ENCODE measurements at regions not wholly inside any gene's neighbourhood (a gene's known extent, or its start where the extent isn't known, plus 50 kb on each side); places are given as distances from the start of the nearest gene placed in this dataset.

DNA sequence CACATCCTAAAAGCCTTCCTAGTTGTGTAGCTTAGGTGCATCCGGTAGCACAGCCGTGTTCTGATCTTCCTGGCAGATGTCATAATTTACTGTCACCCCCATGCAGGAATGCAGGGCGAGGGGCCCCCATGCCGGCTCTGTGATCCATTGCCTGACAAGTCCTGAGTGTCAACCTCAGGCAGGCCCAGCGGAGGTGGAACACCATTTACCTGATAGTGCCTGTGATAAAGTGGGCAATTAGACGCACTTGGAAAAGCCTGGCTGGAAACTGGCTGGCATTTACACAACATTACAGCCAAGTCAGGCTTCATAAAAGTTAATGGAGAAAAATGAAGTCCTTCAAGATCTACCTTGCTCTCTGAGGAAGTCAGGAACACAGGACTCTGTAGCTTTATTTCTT lies 521.4 kb upstream of the JAG1 start:
- H4K20me1 ChIP-seq (replicated peaks; ENCODE audit: insufficient read depth), result no peaks in the 10 kb centered on the region
- H3K79me2 ChIP-seq (replicated peaks; ENCODE audit: insufficient read depth), result no peaks in the 10 kb centered on the region
- H3K27ac ChIP-seq (ENCODE audit: low read depth), result no peak overlapping the region
- no peak overlapping the region for H3K4me2 ChIP-seq
- no peaks in the 10 kb centered on the region for H3K27me3 ChIP-seq (ENCODE audit: insufficient read depth)
- no peaks in the 10 kb centered on the region for H3K9me3 Mint-ChIP-seq
- H2AFZ ChIP-seq, result peak overlapping the region; percentile 74
- ATAC-seq, result no peak
- TF ChIP-seq, protein P1, sequence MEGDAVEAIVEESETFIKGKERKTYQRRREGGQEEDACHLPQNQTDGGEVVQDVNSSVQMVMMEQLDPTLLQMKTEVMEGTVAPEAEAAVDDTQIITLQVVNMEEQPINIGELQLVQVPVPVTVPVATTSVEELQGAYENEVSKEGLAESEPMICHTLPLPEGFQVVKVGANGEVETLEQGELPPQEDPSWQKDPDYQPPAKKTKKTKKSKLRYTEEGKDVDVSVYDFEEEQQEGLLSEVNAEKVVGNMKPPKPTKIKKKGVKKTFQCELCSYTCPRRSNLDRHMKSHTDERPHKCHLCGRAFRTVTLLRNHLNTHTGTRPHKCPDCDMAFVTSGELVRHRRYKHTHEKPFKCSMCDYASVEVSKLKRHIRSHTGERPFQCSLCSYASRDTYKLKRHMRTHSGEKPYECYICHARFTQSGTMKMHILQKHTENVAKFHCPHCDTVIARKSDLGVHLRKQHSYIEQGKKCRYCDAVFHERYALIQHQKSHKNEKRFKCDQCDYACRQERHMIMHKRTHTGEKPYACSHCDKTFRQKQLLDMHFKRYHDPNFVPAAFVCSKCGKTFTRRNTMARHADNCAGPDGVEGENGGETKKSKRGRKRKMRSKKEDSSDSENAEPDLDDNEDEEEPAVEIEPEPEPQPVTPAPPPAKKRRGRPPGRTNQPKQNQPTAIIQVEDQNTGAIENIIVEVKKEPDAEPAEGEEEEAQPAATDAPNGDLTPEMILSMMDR (conservative IDR thresholded peaks at IDR 0.05; ENCODE audit: low read depth in 2 of 2), result no peak
- no peak for TF ChIP-seq ZNF114 (CRISPR knock-in tag; IDR thresholded peaks at IDR 0.05)
- TF ChIP-seq, protein P2, sequence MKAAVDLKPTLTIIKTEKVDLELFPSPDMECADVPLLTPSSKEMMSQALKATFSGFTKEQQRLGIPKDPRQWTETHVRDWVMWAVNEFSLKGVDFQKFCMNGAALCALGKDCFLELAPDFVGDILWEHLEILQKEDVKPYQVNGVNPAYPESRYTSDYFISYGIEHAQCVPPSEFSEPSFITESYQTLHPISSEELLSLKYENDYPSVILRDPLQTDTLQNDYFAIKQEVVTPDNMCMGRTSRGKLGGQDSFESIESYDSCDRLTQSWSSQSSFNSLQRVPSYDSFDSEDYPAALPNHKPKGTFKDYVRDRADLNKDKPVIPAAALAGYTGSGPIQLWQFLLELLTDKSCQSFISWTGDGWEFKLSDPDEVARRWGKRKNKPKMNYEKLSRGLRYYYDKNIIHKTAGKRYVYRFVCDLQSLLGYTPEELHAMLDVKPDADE (IDR thresholded peaks at IDR 0.05), result no peak
- no peak for TF ChIP-seq POLR2AphosphoS5 (IDR thresholded peaks at IDR 0.05; ENCODE audit: low read depth)
- no peaks in the 10 kb centered on the region for H3K36me3 Mint-ChIP-seq (ENCODE audit: low read depth)
- H3K27ac Mint-ChIP-seq, result no peak overlapping the region
- H3K27me3 Mint-ChIP-seq (ENCODE audit: insufficient read depth, low read depth, poor library complexity), result no peaks in the 10 kb centered on the region
- H3K4me3 ChIP-seq, result no peak overlapping the region
- peaks cover 5% of the 10 kb centered on the region; the same call in 1 of the 3 replicates for H3K4me1 Mint-ChIP-seq
- DNase-seq (ENCODE audit: low spot score), result no peak
- H3K4me3 Mint-ChIP-seq, result no peak overlapping the region
- no peaks in the 10 kb centered on the region for H3F3A ChIP-seq (replicated peaks; ENCODE audit: low read depth)
- no peaks in the 10 kb centered on the region for H3K9me2 ChIP-seq (ENCODE audit: insufficient read depth)
- no peaks in the 10 kb centered on the region for H3K4me1 ChIP-seq (ENCODE audit: insufficient read depth)
- no peaks in the 10 kb centered on the region for H3K36me3 ChIP-seq (ENCODE audit: insufficient read depth)

DNA sequence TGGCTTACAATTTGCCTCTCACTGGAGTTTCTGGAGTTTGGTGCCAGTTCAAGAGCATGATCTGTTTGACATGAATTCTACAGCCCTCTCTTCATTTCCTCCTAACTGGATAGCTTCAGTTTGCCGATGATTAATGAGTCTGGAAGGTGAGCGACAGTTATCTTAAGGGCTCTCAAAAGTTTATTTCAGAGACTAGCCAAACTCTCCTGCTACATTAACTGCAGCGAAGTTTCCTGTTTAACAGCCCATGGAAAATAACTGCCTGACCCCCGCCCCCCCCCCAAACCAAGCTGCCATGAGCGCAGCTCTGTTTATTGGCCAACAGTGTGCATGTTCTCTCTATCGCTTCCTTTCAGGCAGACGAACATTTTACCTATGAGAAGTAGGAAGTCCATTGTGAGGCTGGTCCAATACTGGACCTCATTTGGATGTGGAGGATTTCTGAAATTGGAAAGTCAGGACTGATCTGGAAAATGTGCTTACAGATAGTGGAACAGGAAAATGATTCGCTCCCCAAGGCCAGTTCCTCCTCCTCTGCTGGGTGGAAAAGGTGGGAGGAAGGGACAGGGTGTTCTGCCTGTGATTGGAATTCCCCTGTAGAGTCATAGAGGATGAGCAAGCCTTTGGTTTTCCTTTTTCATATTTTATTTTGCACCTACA lies 522.2 kb upstream of the JAG1 start:
- no peak for DNase-seq (ENCODE audit: low spot score)
- H3K27ac Mint-ChIP-seq, result no peak overlapping the region
- H3K4me3 ChIP-seq, result no peak overlapping the region

More for the DNA sequence above, 522.2 kb upstream of the JAG1 start:
- no peaks in the 10 kb centered on the region for H3K79me2 ChIP-seq (replicated peaks; ENCODE audit: insufficient read depth)
- Mint-ChIP-seq H3K27me3 (ENCODE audit: insufficient read depth, low read depth, poor library complexity) (no peaks in the 10 kb centered on the region), H3K9me3 (no peaks in the 10 kb centered on the region), H3K4me1 (peaks cover 7% of the 10 kb centered on the region; the same call in 2 of the 3 replicates), H3K4me3 (no peak overlapping the region), H3K36me3 (ENCODE audit: low read depth) (no peaks in the 10 kb centered on the region)
- no peaks in the 10 kb centered on the region for H3K27me3 ChIP-seq (ENCODE audit: insufficient read depth)
- no peaks in the 10 kb centered on the region for H3F3A ChIP-seq (replicated peaks; ENCODE audit: low read depth)
- no peaks in the 10 kb centered on the region for H3K9me2 ChIP-seq (ENCODE audit: insufficient read depth)
- ATAC-seq, result no peak
- no peak overlapping the region for H3K4me2 ChIP-seq
- no peaks in the 10 kb centered on the region for H3K4me1 ChIP-seq (ENCODE audit: insufficient read depth)
- no peak for TF ChIP-seq CREB1 (CRISPR knock-in tag; IDR thresholded peaks at IDR 0.05; ENCODE audit: low read depth)
- TF ChIP-seq ZNF114 (CRISPR knock-in tag; IDR thresholded peaks at IDR 0.05), result no peak
- TF ChIP-seq, protein P3, sequence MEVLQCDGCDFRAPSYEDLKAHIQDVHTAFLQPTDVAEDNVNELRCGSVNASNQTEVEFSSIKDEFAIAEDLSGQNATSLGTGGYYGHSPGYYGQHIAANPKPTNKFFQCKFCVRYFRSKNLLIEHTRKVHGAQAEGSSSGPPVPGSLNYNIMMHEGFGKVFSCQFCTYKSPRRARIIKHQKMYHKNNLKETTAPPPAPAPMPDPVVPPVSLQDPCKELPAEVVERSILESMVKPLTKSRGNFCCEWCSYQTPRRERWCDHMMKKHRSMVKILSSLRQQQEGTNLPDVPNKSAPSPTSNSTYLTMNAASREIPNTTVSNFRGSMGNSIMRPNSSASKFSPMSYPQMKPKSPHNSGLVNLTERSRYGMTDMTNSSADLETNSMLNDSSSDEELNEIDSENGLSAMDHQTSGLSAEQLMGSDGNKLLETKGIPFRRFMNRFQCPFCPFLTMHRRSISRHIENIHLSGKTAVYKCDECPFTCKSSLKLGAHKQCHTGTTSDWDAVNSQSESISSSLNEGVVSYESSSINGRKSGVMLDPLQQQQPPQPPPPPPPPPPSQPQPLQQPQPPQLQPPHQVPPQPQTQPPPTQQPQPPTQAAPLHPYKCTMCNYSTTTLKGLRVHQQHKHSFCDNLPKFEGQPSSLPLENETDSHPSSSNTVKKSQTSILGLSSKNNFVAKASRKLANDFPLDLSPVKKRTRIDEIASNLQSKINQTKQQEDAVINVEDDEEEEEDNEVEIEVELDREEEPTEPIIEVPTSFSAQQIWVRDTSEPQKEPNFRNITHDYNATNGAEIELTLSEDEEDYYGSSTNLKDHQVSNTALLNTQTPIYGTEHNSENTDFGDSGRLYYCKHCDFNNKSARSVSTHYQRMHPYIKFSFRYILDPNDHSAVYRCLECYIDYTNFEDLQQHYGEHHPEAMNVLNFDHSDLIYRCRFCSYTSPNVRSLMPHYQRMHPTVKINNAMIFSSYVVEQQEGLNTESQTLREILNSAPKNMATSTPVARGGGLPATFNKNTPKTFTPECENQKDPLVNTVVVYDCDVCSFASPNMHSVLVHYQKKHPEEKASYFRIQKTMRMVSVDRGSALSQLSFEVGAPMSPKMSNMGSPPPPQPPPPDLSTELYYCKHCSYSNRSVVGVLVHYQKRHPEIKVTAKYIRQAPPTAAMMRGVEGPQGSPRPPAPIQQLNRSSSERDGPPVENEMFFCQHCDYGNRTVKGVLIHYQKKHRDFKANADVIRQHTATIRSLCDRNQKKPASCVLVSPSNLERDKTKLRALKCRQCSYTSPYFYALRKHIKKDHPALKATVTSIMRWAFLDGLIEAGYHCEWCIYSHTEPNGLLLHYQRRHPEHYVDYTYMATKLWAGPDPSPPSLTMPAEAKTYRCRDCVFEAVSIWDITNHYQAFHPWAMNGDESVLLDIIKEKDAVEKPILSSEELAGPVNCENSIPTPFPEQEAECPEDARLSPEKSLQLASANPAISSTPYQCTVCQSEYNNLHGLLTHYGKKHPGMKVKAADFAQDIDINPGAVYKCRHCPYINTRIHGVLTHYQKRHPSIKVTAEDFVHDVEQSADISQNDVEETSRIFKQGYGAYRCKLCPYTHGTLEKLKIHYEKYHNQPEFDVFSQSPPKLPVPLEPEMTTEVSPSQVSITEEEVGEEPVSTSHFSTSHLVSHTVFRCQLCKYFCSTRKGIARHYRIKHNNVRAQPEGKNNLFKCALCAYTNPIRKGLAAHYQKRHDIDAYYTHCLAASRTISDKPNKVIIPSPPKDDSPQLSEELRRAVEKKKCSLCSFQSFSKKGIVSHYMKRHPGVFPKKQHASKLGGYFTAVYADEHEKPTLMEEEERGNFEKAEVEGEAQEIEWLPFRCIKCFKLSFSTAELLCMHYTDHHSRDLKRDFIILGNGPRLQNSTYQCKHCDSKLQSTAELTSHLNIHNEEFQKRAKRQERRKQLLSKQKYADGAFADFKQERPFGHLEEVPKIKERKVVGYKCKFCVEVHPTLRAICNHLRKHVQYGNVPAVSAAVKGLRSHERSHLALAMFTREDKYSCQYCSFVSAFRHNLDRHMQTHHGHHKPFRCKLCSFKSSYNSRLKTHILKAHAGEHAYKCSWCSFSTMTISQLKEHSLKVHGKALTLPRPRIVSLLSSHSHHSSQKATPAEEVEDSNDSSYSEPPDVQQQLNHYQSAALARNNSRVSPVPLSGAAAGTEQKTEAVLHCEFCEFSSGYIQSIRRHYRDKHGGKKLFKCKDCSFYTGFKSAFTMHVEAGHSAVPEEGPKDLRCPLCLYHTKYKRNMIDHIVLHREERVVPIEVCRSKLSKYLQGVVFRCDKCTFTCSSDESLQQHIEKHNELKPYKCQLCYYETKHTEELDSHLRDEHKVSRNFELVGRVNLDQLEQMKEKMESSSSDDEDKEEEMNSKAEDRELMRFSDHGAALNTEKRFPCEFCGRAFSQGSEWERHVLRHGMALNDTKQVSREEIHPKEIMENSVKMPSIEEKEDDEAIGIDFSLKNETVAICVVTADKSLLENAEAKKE (CRISPR knock-in tag; IDR thresholded peaks at IDR 0.05), result no peak
- TF ChIP-seq, protein P4, sequence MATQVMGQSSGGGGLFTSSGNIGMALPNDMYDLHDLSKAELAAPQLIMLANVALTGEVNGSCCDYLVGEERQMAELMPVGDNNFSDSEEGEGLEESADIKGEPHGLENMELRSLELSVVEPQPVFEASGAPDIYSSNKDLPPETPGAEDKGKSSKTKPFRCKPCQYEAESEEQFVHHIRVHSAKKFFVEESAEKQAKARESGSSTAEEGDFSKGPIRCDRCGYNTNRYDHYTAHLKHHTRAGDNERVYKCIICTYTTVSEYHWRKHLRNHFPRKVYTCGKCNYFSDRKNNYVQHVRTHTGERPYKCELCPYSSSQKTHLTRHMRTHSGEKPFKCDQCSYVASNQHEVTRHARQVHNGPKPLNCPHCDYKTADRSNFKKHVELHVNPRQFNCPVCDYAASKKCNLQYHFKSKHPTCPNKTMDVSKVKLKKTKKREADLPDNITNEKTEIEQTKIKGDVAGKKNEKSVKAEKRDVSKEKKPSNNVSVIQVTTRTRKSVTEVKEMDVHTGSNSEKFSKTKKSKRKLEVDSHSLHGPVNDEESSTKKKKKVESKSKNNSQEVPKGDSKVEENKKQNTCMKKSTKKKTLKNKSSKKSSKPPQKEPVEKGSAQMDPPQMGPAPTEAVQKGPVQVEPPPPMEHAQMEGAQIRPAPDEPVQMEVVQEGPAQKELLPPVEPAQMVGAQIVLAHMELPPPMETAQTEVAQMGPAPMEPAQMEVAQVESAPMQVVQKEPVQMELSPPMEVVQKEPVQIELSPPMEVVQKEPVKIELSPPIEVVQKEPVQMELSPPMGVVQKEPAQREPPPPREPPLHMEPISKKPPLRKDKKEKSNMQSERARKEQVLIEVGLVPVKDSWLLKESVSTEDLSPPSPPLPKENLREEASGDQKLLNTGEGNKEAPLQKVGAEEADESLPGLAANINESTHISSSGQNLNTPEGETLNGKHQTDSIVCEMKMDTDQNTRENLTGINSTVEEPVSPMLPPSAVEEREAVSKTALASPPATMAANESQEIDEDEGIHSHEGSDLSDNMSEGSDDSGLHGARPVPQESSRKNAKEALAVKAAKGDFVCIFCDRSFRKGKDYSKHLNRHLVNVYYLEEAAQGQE (IDR thresholded peaks at IDR 0.05; ENCODE audit: unreplicated experiment), result no peak
- no peaks in the 10 kb centered on the region for H4K20me1 ChIP-seq (replicated peaks; ENCODE audit: insufficient read depth)
- no peaks in the 10 kb centered on the region for H3K36me3 ChIP-seq (ENCODE audit: insufficient read depth)
- H2AFZ ChIP-seq, result peak overlapping the region; percentile 74; the same call in 1 of the 2 replicates
- no peak overlapping the region for H3K27ac ChIP-seq (ENCODE audit: low read depth)

All from GM23338 (cell line).